ENCODE measurements at regions not wholly inside any gene's neighbourhood (a gene's known extent, or its start where the extent isn't known, plus 50 kb on each side); places are given as distances from the start of the nearest gene placed in this dataset.

GRCh38 chr4:4690854-4691253 lies 149.0 kb upstream of the STX18 start:
- Histone ChIP-seq H3K9me3 (ENCODE audit: control insufficient read depth in 2 of 3, insufficient read depth in 1 of 3, low read length in 3 of 3) (no peaks in the 10 kb centered on the region), H3K4me3 (ENCODE audit: low read length in 3 of 3) (no peak overlapping the region), H3K36me3 (ENCODE audit: control insufficient read depth in 2 of 3, insufficient read depth in 3 of 3, low read length in 3 of 3) (no peaks in the 10 kb centered on the region), H3K4me1 (ENCODE audit: control insufficient read depth in 2 of 3, insufficient read depth in 2 of 3, low read depth in 1 of 3, low read length in 3 of 3) (peaks cover 0 to 11% (median 6%) of the 10 kb centered on the region in 3 donors), H3K27me3 (ENCODE audit: control insufficient read depth, insufficient read depth, low read length) (no peaks in the 10 kb centered on the region), H3K27ac (ENCODE audit: low read depth in 2 of 2, low read length in 2 of 2) (no peak overlapping the region), H3K9ac (ENCODE audit: low read length in 3 of 3) (no peak overlapping the region)
- no peak for DNase-seq
- intact Hi-C loops (cut with DNase I), result no loop called here
- FAIRE-seq, result no peak
- no peak for TF ChIP-seq CTCF (IDR thresholded peaks at IDR 0.05; ENCODE audit: borderline replicate concordance, extremely low read depth, insufficient read depth)

- no peak overlapping the region for H3K4me3 ChIP-seq (ENCODE audit: low read length in 3 of 3)
- no peak for TF ChIP-seq CTCF (IDR thresholded peaks at IDR 0.05; ENCODE audit: borderline replicate concordance, extremely low read depth, insufficient read depth)
- H3K27ac ChIP-seq (ENCODE audit: low read depth in 2 of 2, low read length in 2 of 2), result no peak overlapping the region
- FAIRE-seq (no peak), DNase-seq (no peak)
- intact Hi-C loops (cut with DNase I), result no loop called here
- no peaks in the 10 kb centered on the region for H3K36me3 ChIP-seq (ENCODE audit: control insufficient read depth in 2 of 3, insufficient read depth in 3 of 3, low read length in 3 of 3)
- H3K9me3 ChIP-seq (ENCODE audit: control insufficient read depth in 2 of 3, insufficient read depth in 1 of 3, low read length in 3 of 3), result no peaks in the 10 kb centered on the region
- H3K4me1 ChIP-seq (ENCODE audit: control insufficient read depth in 2 of 3, insufficient read depth in 2 of 3, low read depth in 1 of 3, low read length in 3 of 3), result peaks cover 0 to 7% (median 6%) of the 10 kb centered on the region in 3 donors
- H3K27me3 ChIP-seq (ENCODE audit: control insufficient read depth, insufficient read depth, low read length), result no peaks in the 10 kb centered on the region
- H3K9ac ChIP-seq (ENCODE audit: low read length in 3 of 3), result no peak overlapping the region
Measured at GRCh38 chr4:4689694-4690440, 148.0 kb upstream of the STX18 start.

- TF ChIP-seq CTCF (IDR thresholded peaks at IDR 0.05; ENCODE audit: borderline replicate concordance, extremely low read depth, insufficient read depth), result no peak
- Histone ChIP-seq H3K27ac (ENCODE audit: low read depth in 2 of 2, low read length in 2 of 2) (no peak overlapping the region), H3K9me3 (ENCODE audit: control insufficient read depth in 2 of 3, insufficient read depth in 1 of 3, low read length in 3 of 3) (no peaks in the 10 kb centered on the region), H3K36me3 (ENCODE audit: control insufficient read depth in 2 of 3, insufficient read depth in 3 of 3, low read length in 3 of 3) (no peaks in the 10 kb centered on the region), H3K27me3 (ENCODE audit: control insufficient read depth, insufficient read depth, low read length) (no peaks in the 10 kb centered on the region), H3K9ac (ENCODE audit: low read length in 3 of 3) (no peak overlapping the region), H3K4me1 (ENCODE audit: control insufficient read depth in 2 of 3, insufficient read depth in 2 of 3, low read depth in 1 of 3, low read length in 3 of 3) (no peaks in the 10 kb centered on the region), H3K4me3 (ENCODE audit: low read length in 3 of 3) (no peak overlapping the region)
- intact Hi-C loops (cut with DNase I), result no loop called here
- DNase-seq, result peak in 1 of 5 donors; percentile 34
- FAIRE-seq, result no peak
Measured at GRCh38 chr4:4687935-4688727, 146.3 kb upstream of the STX18 start.
